HG02623 (cell line): ENCODE measurements at regions not wholly inside any gene's neighbourhood (a gene's known extent, or its start where the extent isn't known, plus 50 kb on each side); places are given as distances from the start of the nearest gene placed in this dataset.

ENCODE experiments used
- ATAC-seq: cut with Tn5 transposase; IDR thresholded peaks from one replicate; pipeline ENCODE4 v1.9.1; 2021; ENCODE audit warnings: moderate library complexity; ENCODE audit not compliant: unreplicated experiment

DNA sequence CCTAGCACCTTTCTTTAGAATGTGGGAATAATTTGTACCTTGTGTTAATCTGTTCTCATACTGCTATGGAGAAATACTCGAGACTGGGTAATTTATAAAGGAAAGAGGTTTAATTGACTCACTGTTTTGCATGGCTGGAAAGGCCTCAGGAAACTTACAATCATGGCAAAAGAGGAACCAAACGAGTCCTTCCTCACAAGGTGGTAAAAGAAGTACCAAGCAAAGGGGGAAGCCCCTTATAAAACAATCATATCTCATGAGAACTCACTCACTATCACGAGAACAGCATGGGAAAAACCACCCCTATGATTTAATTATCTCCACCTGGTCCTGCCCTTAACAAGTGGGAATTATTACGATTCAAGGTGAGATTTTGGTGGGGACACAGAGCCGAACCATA is 127.1 kb upstream of the ANO3 start:
- no peak for ATAC-seq

DNA sequence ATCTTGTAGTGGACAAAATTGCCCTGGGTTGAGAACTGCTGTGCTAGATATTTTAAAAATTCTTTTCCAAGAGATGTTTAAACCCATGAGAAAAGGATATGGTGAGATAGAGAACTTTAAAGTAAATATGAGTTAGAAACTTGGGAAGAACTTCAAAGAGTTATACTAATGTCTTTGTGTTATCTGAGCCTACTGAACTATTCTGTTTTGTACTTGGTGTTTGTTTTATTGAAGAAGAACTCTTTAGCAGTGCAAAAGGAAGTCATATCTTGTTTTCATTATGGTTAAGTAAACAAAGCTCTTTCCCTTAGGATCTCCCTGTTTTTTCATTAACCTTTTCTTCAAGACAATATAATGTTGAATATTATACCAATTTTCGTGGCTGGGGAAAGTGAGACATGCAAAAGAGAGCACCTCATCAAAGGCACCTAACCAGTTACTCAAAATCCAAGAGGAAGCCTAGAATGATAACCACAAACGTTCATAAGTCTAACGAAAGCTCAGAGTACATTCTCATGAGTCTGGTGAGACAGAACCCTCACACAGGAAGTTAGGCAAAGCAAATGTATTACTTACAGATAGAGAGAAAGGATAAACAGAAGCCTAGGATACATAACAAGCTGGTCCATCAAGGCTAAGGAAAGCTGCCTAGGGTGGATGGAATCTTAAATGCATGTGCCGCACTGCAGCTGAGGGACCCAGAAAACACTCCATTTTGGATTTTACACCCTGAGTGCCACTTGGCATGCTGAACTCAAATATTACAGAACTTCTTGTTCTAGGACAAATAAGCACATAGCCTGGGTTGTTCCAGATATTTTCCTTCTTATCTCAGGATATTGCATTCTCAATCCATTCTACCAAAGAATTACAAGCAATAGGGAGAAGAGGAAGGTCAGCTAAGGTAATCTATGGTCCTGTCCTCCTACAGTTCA is 112.5 kb upstream of the ANO3 start:
- ATAC-seq, result no peak

DNA sequence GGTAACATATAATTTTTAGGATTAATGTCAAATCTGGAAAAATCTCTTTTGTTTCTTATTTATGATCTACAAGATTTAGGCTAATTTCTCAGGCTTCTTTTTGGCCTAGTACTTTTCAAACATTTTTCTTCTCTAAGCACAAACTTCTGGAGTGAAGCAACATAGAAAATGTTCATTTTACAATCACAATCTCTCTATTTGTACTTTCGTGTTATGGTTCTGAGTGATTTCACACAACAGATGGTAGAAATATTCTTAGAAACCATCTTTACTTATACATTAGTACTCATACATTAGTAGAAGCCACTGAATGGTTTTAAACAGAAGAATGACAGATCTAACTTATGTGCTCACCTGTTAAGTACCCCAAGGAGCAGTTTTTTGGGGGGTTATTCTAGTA is 106.3 kb upstream of the ANO3 start:
- ATAC-seq, result no peak

DNA sequence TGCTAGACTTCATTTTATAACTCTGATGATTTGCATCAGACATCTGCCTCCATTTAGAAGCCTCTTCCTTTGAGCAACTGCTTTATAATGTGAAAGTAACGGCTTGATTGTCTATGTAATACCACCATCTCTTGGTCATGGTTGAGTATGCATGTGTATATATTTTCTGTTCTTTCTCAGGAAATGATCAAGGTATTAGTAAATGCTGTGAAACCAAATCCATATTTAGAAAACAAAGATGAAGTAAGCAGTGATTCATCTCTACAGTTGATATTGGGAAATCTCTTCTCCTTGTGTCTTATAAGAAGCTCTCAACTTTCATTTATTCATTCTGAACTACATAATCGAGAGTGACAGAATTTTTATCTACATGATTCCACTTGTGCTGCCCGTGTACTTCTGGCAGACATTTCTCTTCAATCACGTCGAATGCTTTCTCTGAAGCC is 104.6 kb upstream of the ANO3 start:
- ATAC-seq, result peak; percentile 87

DNA sequence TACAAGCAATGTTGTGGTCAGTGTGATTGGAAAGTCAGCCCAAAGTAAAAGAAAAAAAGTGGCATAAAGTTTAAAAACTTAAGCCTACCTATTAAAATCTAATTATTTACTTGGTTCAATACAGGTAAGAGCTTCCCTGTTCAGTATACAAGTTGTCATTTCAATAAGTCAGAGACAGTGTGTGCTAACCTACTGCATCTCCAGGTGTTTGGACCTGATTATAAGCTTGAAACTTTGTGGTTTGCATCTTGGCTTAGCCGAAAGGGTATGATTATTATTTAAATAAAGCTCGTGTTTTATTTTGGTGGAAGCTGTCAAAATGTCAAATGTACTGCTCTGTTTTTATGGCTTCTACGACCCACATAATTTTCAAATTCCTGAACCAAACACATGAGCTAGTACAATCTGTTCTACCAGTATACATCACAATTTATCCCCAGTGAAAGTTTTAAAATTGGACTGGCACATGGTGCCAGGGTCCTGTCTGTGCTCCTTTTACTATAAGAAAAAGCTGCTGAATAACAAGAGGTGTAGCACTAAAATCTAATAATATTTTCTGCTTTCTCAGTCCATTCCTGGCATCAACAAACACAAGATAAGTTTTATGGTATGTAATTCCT is 103.9 kb upstream of the ANO3 start:
- ATAC-seq, result no peak

DNA sequence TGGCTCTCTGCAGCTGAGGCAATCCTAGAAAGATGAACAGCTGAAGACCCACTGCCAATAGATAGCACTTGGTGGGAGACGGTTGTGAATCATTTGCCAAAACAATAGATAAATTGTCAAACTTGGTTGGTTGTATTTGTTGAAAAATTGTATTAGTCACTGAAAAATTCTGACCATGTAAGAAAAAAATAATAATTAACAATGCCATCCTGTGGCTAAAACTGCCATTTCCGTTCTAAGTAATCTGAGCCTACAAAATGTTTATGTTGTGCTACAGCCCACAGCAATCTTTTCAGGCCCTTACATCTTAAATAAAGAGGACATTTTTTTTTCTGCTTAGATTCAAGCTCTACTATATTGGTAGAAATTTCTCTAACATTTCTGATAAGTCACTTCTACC is 103.2 kb upstream of the ANO3 start:
- no peak for ATAC-seq

DNA sequence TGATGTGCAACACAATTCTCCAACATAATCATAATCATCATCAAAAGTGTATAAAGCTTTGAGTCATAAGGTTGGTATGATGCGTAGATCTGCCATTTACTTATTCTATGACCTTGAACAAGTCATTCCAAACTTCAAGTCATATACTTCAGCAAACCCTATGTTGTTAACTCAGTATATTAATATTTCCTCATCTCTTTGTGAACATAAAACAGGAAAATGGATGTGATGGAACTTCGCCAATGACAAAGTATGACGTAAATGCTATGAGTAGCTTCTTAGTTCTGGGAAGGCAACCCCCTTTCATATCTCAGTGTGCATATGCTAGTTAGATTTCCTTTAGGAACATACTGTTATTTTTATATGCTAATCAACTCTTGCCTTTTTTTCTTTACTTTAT is 102.7 kb upstream of the ANO3 start:
- no peak for ATAC-seq

DNA sequence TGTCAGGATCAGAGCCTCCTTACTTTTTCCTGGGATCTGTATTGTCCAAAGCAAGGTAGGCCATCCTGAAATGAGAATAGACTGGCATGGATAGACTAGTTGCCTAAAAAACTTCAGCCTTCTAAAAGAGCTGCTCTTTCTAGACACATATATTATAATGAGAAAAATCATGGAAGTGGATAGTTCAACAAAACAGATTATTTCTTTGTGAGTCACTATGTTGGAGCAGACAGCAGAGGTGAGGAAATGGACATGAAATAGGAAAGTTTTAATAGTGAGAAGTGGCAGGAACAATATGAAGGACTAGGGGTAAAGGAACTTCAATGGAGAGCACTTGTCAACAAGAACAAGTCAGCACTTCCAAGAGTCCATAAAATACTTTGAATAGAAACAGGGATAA is 101.9 kb upstream of the ANO3 start:
- ATAC-seq, result no peak

DNA sequence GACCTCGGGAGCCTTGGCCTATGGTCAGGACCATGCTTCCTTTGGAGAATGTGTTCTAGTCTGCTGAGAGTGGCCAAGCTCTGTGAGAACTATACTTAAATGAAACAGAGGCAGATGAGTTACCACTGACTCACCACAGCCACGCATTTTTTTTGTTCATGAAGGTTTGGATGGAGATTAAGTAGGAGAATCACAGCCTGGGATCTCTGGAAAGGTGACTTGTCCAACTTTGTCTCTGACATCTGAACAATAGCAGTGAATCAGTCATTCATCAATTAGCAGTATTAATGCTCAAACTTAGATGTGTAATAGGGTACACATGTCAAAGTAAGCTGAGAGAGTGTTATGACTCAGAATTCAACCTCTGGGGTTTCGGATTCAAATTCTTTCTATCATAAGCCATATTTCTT is 100.7 kb upstream of the ANO3 start:
- no peak for ATAC-seq

DNA sequence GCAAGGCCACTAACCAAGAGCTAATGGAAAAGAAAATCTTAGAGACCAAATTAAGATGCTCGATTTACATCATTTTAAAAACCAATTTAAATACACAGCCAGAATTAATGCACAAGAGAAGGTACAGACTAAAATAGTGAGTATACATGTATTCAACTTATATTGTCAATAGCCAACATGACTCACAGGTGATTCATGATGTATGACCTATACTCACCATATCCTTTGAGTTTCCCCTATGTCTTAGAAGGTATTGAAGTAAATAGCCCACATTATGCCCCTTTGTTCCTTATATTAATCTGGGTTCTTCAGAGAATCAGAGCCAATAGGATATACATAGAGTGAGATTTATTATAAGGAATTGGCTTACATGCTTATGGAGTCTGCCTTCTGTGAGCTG is 97.5 kb upstream of the ANO3 start:
- no peak for ATAC-seq

DNA sequence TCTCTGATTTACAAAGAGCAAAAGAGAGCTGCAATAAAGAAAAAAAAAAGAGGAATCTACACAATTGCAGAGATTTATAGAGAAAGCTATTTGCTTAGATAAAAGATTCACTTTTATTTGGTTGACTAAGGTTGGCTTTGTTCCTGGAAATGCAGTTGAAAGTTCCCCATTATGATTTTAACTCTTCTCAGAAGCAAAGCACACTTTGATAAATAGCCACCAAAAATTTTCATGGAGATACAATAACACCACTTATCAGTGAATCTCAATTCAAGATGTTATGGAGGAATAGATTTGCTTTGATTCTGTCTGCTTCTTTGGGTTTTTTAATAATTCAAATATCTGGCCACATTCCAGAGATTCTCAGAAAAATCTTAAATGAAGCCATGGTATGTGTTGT is 88.5 kb upstream of the ANO3 start:
- ATAC-seq, result no peak

DNA sequence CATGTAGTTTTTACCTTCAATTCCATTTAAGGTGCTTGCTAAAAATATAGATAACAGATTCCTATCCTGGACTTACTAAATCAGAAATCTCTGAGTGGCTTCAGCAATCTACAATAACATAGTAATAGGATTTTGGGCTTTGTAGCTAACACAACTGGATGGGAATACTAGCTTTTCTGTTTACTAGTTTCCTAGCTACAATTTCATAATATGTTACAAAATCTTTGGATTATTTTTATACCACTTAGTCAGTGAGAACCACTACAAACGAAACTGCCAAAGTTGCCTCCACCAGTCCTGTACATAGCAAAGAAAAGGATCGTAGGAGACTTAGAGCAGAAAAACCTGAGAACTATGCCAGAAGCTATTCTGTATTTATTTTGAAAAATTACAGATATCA is 87.7 kb upstream of the ANO3 start:
- no peak for ATAC-seq

DNA sequence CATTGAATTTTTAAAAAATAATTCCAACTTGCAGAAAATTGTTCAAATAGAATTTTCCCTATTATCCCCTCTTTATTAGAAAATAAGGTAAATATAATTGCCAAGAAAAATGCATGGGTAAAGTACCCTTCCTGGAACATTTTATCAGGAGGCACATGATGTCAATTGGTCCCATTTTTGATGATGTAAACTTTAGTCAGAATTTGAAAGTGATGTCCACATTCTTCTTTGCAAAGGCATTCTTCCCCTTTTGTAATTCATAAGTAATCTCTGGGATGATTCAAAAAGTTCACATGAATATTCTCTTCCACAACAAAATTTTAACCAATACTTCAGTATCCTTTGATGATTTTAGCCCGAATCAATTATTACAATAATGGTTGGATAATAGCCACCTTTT is 86.9 kb upstream of the ANO3 start:
- ATAC-seq, result no peak

DNA sequence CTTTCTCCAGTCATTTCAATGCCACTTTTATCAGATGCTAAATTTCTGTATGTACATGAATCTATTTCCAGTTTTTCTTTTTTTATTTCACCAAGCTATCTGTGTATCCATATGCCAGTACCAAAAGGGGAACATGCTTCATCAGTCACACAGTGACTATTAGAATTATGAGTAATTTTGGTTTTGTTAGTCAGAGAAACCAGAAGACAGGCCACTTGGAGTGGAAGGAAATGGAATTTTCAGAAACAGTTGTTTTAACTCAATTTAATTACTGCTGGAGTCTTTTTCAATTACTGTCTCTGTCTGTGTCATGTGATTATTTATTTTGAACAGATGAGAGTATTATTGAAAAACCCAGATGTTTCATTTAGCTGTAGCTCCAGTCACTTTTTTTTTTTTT is 84.6 kb upstream of the ANO3 start:
- ATAC-seq, result no peak

DNA sequence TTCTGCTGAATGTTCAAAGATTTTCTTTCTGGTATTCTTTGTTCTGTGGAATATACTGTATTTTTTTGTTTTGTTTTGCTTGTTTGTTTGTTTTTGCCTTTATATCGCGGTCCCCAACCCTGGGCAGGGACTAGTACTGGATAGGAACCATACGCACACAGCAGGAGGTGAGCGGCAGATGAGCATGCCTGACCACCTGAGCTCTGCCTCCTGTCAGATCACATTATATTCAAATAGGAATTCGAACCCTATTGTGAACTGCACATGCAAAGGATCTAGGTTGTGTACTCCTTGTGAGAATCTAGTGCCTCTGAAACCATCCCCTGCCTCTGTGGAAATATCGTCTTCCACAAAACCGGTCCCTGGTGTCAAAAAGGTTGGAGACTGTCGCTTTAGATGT is 83.3 kb upstream of the ANO3 start:
- ATAC-seq, result no peak

DNA sequence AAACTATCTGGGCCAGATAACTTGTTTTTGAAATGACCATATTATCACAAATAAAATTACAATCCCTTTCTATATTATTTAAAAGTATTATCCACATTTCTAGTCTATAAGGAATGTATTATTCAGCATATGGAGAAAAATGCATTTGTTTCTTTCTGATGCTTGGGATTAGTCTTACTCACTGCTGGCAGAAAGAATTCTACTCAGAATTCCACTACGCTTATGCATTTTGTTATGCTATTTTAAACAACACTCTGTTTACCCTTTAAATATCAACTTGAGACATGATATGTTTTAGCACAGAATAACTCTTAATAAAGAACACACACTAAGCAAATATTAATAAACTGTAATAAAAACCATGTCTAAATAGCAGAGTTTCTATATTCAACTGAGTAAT is 77.6 kb upstream of the ANO3 start:
- ATAC-seq, result no peak

DNA sequence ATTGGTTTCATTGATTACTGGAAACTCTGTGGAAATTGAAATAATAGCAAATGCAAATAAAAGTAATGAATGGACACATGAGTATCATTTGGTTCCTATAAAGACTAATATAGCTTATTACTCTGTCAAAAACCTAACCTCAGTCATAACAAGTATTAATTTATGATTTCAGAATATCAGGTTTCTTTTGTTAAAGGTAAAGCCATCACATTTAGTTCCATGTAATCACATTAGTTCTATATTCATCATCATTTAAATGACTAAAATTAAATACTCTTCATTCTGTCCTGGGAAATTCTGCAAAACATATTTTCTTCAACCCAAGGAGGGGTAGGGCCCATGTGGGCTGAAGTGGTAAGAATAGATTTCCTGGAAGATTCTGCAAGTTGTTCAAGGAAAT is 68.2 kb upstream of the ANO3 start:
- no peak for ATAC-seq

DNA sequence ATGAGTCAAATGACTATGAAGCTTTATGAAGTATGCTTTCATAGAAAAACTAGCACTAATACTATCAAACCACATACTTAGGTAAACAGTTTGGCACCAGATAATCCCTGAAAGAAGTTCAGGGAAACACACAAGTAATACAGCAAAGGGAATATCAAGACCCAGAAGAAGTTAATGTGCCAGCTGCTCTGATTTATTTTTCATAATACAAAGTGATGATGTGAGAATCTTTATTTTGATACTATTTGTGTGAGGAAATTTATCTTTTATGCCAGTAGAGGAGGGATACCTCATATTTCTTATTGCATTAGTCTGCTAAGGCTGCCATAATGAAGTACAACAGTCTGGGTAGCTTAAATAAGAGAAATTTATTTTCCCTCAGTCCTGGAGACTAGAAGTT is 67.7 kb upstream of the ANO3 start:
- no peak for ATAC-seq

DNA sequence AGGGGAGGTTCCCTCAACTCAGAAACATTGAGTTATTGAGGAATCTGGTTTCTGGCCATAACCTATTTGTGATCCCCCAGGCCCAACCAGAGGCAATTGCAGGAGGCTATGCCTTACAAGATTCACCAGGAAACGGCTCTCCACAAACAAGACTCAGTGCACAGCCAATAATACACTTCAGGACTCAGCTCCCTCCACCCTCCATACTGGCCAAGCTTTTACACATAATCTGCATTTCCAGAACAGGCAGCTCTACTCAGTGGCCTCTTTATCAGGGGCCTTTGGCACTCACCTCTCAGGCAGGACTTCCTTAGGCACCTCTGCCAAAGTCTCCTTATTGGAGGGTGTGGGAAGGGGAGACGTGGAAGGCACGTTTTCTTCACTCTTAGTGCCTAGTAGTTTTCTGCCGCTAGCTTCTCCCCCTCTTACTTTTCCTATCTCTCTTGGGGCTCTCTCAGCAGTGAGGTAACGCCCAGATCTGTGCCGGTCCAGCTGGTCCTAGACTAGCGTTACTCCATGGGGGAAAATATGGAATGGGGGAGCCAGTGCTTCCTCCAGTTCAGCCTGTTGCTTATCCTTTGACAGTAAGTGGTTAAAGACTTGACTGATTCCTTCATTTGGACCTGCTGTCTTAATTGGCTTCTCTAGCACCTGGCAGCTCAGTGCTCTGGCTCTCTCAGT is 62.8 kb upstream of the ANO3 start:
- ATAC-seq, result no peak

DNA sequence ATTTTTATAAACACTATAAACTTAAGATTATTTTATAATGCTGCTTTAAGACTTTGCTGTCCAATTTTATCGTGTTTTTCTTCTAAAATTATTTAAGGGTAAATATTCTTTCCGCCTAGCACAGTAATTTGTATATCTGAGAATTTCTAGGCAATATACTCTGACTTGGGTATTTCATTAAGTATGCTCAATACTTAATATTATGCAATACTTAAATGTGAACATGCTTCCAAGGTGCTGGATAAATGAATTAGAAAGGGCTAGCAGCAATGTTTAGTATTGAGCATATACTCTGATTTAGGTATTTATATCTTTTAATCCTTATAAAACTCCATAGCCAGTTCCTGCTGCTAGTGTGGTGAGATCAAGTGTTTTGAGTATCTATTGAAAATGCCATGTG is 60.3 kb upstream of the ANO3 start:
- ATAC-seq, result no peak

DNA sequence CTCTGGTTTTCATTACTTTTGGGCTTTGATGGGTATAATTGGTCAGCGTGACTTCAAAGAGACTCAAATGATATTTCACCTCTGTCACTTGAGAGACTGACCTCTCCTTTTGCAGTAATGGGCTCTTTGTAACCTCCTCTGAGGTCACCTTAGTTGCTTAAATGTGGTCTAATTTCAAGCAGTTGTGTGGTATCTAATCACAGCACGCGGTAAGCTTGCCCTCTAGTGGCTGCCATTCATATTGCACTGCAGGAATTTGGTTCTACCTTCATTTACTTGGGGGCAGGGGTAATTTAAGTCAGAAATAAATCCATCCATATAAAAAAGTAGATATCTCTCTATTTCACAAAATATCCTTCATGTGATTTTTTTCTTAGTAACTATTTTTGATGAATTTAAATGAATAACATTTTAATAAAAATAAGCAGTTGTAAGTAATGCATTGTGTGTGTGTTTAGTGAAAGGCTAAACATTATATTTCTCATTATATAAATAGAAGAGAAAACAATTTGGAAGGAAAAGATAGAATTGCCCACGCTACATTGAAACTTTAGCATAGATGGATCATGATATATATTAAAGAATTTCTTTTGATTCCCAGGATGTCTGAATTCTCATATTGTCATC is 55.0 kb upstream of the ANO3 start:
- peak; percentile 91 for ATAC-seq

DNA sequence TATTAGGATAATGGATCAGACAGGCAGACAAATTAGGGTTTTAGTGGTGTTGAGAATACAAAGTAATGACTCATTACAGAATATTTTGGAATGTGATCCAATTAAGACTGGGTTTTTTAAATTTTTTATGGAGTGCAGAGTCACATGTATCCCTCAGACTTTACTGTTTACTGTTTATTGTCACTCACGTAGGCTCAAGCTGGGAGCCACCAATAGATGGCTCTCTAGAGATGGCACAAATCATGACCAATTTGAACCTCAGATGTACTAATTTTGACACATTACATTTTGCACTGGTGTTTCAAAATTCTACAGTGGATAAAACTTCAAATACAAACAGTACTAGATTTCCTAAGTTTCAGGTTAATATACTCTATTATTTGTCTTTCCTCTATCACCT is 53.6 kb upstream of the ANO3 start:
- no peak for ATAC-seq
